Transverse colon (tissue), 4 donors: ENCODE measurements at regions not wholly inside any gene's neighbourhood (a gene's known extent, or its start where the extent isn't known, plus 50 kb on each side); places are given as distances from the start of the nearest gene placed in this dataset.

Experiments used
- DNase-seq: peaks from one replicate; pipeline ENCODE4 v3.0.0-alpha.2; 2019
- H3K27ac ChIP-seq, 4 donors: fragments of 200-600 bp; sonication (generic); 2 replicates each; pipeline ENCODE4 v1.5.1; 2016 to 2018; ENCODE audit warnings: inconsistent platforms in 4 of 4
- H3K27me3 ChIP-seq: fragments of 200-600 bp; sonication (generic); 2 replicates; pipeline ENCODE4 v1.5.1; 2017; ENCODE audit warnings: inconsistent platforms
- H3K36me3 ChIP-seq, 4 donors: fragments of 200-600 bp; sonication (generic); 2 replicates each; pipeline ENCODE4 v1.5.1; 2017 to 2019; ENCODE audit warnings: inconsistent platforms in 4 of 4
- H3K4me1 ChIP-seq, 4 donors: fragments of 200-600 bp; sonication (generic); 2 replicates each; pipeline ENCODE4 v1.5.1; 2017 to 2020; ENCODE audit warnings: inconsistent platforms in 4 of 4
- H3K4me3 ChIP-seq, 4 donors: fragments of 200-600 bp; sonication (generic); 1 replicate in 1 of 4; 2 replicates in 3 of 4; pipeline versions ENCODE4 v1.5.1 to v1.6.1; 2017 to 2019; ENCODE audit warnings: inconsistent platforms in 4 of 4
- H3K9me3 ChIP-seq, 2 donors: fragments of 200-600 bp; sonication (generic); 2 replicates each; pipeline ENCODE4 v1.5.1; 2017 to 2019; ENCODE audit warnings: inconsistent platforms in 2 of 2
- CTCF ChIP-seq, 5 experiments: fragments of 200-600 bp in 3 of 5; fragments of 450-650 bp in 2 of 5; sonication (generic) in 3 of 5; IDR thresholded peaks; 1 replicate in 2 of 5; 2 replicates in 3 of 5; pipeline ENCODE4 v1.5.1; 2016 to 2017; ENCODE audit warnings: antibody characterized with exemption in 5 of 5, inconsistent platforms in 3 of 5, mild to moderate bottlenecking in 2 of 5, moderate library complexity in 1 of 5
- EP300 ChIP-seq: sonication (generic); formaldehyde crosslinking; IDR thresholded peaks from one replicate; pipeline ENCODE4 v1.6.1; 2017; ENCODE audit warnings: antibody characterized with exemption, low read depth
- POLR2A ChIP-seq: fragments of 450-650 bp; IDR thresholded peaks from one replicate; pipeline ENCODE4 v1.6.1; 2016; ENCODE audit warnings: antibody characterized with exemption, mild to moderate bottlenecking, moderate library complexity
- POLR2AphosphoS5 ChIP-seq, 3 donors: sonication (generic); formaldehyde crosslinking; IDR thresholded peaks; one replicate each; pipeline ENCODE4 v1.6.1; 2016; ENCODE audit warnings: antibody characterized with exemption in 3 of 3
- whole genome bisulfite sequencing, 2 donors: methylation state at CpG; one replicate each; pipeline ENCODE4 v1.1.5; 2018; ENCODE audit warnings: low coverage in 1 of 2; 5-methylcytosine and 5-hydroxymethylcytosine counted together
- in situ Hi-C, 4 donors: fragments of 200-750 bp; cut with MboI; loops; one replicate each; pipeline versions ENCODE4 v1.15.0 to v1.15.1; 2017; ENCODE audit warnings: low sequenced_read_pairs in 3 of 4, low pct_ligation_motif_present in 1 of 4, low pct_unique_long_range_greater_than_20kb in 1 of 4
- intact Hi-C: fragments of 100-400 bp; cut with DNase I; formaldehyde crosslinking; loops from one replicate; pipeline ENCODE4 v1.15.1; 2023; ENCODE audit warnings: low total_unique reads

- Histone ChIP-seq H3K4me1 (no peaks in the 10 kb centered on the region), H3K27ac (no peak overlapping the region), H3K27me3 (no peaks in the 10 kb centered on the region), H3K9me3 (no peaks in the 10 kb centered on the region), H3K36me3 (no peaks in the 10 kb centered on the region), H3K4me3 (no peak overlapping the region)
- intact Hi-C loops, result no loop called here
- no peak for TF ChIP-seq EP300
- no peak for TF ChIP-seq POLR2A
- DNase-seq, result no peak
- in situ Hi-C loops, result no loop called here
- WGBS, 2 donors, result 89% methylated on average over 3 to 4 of the region's 4 CpGs
Measured at GRCh38 chr2:433216-433615, 145.3 kb upstream of the ALKAL2 start.

GRCh38 chr2:430291-431040, 142.6 kb upstream of the ALKAL2 start:
- TF ChIP-seq CTCF (IDR thresholded peaks at IDR 0.05) (no peak), POLR2AphosphoS5 (IDR thresholded peaks at IDR 0.05) (no peak), EP300 (no peak), POLR2A (no peak)
- intact Hi-C loops (no loop called here), in situ Hi-C loops (no loop called here)
- peak overlapping the region in 2 of 4 donors; percentile 10 to 16 for H3K27ac ChIP-seq
- no peak overlapping the region for H3K4me3 ChIP-seq
- H3K27me3 ChIP-seq, result no peaks in the 10 kb centered on the region
- no peak for DNase-seq
- no peaks in the 10 kb centered on the region for H3K4me1 ChIP-seq
- WGBS, 2 donors, result 70 to 72% methylated on average over 2 to 20 of the region's 20 CpGs
- H3K9me3 ChIP-seq, result no peaks in the 10 kb centered on the region
- H3K36me3 ChIP-seq, result no peaks in the 10 kb centered on the region

- Histone ChIP-seq H3K36me3 (no peaks in the 10 kb centered on the region), H3K27me3 (no peaks in the 10 kb centered on the region), H3K9me3 (no peaks in the 10 kb centered on the region), H3K4me1 (no peaks in the 10 kb centered on the region), H3K27ac (peak overlapping the region in 2 of 4 donors; percentile 16 to 40), H3K4me3 (no peak overlapping the region)
- in situ Hi-C loops, result no loop called here
- intact Hi-C loops, result no loop called here
- 62 to 78% methylated on average over 7 to 19 of the region's 19 CpGs for WGBS, 2 donors
- DNase-seq, result peak; percentile 31
- TF ChIP-seq POLR2AphosphoS5 (IDR thresholded peaks at IDR 0.05) (no peak), CTCF (IDR thresholded peaks at IDR 0.05) (no peak), EP300 (no peak), POLR2A (no peak)
Measured at GRCh38 chr2:429575-430254, 141.8 kb upstream of the ALKAL2 start.

- 80 to 97% methylated on average over 1 to 7 of the region's 7 CpGs for whole genome bisulfite sequencing, 2 donors
- in situ Hi-C loops, result no loop called here
- DNase-seq, result no peak
- TF ChIP-seq POLR2A (no peak), EP300 (no peak), CTCF (IDR thresholded peaks at IDR 0.05) (no peak), POLR2AphosphoS5 (IDR thresholded peaks at IDR 0.05) (no peak)
- Histone ChIP-seq H3K36me3 (no peaks in the 10 kb centered on the region), H3K4me1 (no peaks in the 10 kb centered on the region), H3K9me3 (no peaks in the 10 kb centered on the region), H3K27ac (no peak overlapping the region), H3K4me3 (no peak overlapping the region), H3K27me3 (no peaks in the 10 kb centered on the region)
- intact Hi-C loops, result no loop called here
Measured at GRCh38 chr2:429142-429541, 141.3 kb upstream of the ALKAL2 start.
